Immature natural killer cell (primary cell): ENCODE measurements at regions not wholly inside any gene's neighbourhood (a gene's known extent, or its start where the extent isn't known, plus 50 kb on each side); places are given as distances from the start of the nearest gene placed in this dataset.
A peak's percentile ranks its signal among the peaks of the same experiment; 100 is the strongest.
"Not testable (repeated sequence)": the region's sequence is repeated elsewhere in the genome, so short reads cannot be mapped to it uniquely, and the experiment has no call there.

Source experiments
- DNase-seq, 3 donors: peaks; one replicate each; pipeline ENCODE4 v3.0.0; 2022; ENCODE audit warnings: mixed read lengths in 1 of 3
- H3K27ac Mint-ChIP-seq, 6 donors: one replicate each; pipeline ENCODE4 v1.8.0; 2020; ENCODE audit warnings: mixed read lengths in 6 of 6, mild to moderate bottlenecking in 5 of 6, inconsistent platforms in 4 of 6, moderate library complexity in 3 of 6
- H3K27me3 Mint-ChIP-seq, 3 donors: one replicate each; pipeline ENCODE4 v1.8.0; 2020 to 2021; ENCODE audit warnings: low read depth in 3 of 3, mild to moderate bottlenecking in 3 of 3, mixed read lengths in 3 of 3, moderate library complexity in 3 of 3, inconsistent platforms in 1 of 3
- H3K36me3 Mint-ChIP-seq, 3 donors: one replicate each; pipeline ENCODE4 v1.8.0; 2020; ENCODE audit warnings: mixed read lengths in 3 of 3, inconsistent platforms in 2 of 3, mild to moderate bottlenecking in 2 of 3
- H3K4me1 Mint-ChIP-seq, 2 donors: one replicate each; pipeline ENCODE4 v1.8.0; 2020; ENCODE audit warnings: inconsistent platforms in 2 of 2, mild to moderate bottlenecking in 2 of 2, mixed read lengths in 2 of 2, moderate library complexity in 1 of 2
- H3K4me3 Mint-ChIP-seq, 5 donors: one replicate each; pipeline ENCODE4 v1.8.0; 2020; ENCODE audit warnings: mild to moderate bottlenecking in 5 of 5, mixed read lengths in 5 of 5, inconsistent platforms in 3 of 5, moderate library complexity in 3 of 5
- H3K9me3 Mint-ChIP-seq, 6 donors: one replicate each; pipeline ENCODE4 v1.8.0; 2020; ENCODE audit warnings: mild to moderate bottlenecking in 6 of 6, mixed read lengths in 6 of 6, inconsistent platforms in 4 of 6, moderate library complexity in 3 of 6

- Mint-ChIP-seq H3K4me1 (no peaks in the 10 kb centered on the region), H3K4me3 (no peak overlapping the region), H3K9me3 (no peaks in the 10 kb centered on the region), H3K27ac (no peak overlapping the region), H3K27me3 (peaks cover 0 to 14% (median 6%) of the 10 kb centered on the region in 3 donors), H3K36me3 (no peaks in the 10 kb centered on the region)
- DNase-seq, result no peak
Observed at GRCh38 chrX:25154168-25154567, 138.4 kb upstream of the ARX start.

GRCh38 chrX:25151749-25152148, 136.0 kb upstream of the ARX start:
- peaks cover 0 to 14% (median 6%) of the 10 kb centered on the region in 3 donors for H3K27me3 Mint-ChIP-seq
- no peak overlapping the region for H3K27ac Mint-ChIP-seq
- no peaks in the 10 kb centered on the region for H3K4me1 Mint-ChIP-seq
- H3K9me3 Mint-ChIP-seq, result no peaks in the 10 kb centered on the region
- no peak for DNase-seq
- H3K36me3 Mint-ChIP-seq, result no peaks in the 10 kb centered on the region
- H3K4me3 Mint-ChIP-seq, result no peak overlapping the region

GRCh38 chrX:25144043-25144940, 128.5 kb upstream of the ARX start:
- no peak overlapping the region for H3K4me3 Mint-ChIP-seq

GRCh38 chrX:25143596-25143995, 127.8 kb upstream of the ARX start:
- DNase-seq, result peak in 1 of 3 donors; percentile 1
- Mint-ChIP-seq H3K27me3 (peaks cover 0 to 6% (median 4%) of the 10 kb centered on the region in 3 donors), H3K4me3 (no peak overlapping the region), H3K9me3 (no peaks in the 10 kb centered on the region), H3K4me1 (no peaks in the 10 kb centered on the region), H3K27ac (no peak overlapping the region), H3K36me3 (no peaks in the 10 kb centered on the region)

More at GRCh38 chrX:25144043-25144940, 128.5 kb upstream of the ARX start:
- H3K27me3 Mint-ChIP-seq, result peaks cover 0 to 6% (median 4%) of the 10 kb centered on the region in 3 donors
- H3K9me3 Mint-ChIP-seq, result no peaks in the 10 kb centered on the region
- no peaks in the 10 kb centered on the region for H3K36me3 Mint-ChIP-seq
- no peak overlapping the region for H3K27ac Mint-ChIP-seq
- H3K4me1 Mint-ChIP-seq, result no peaks in the 10 kb centered on the region
- DNase-seq, result peak; percentile 12 to 31 (median 15)

GRCh38 chrX:25141684-25142083, 125.9 kb upstream of the ARX start:
- H3K27ac Mint-ChIP-seq, result no peak overlapping the region
- no peaks in the 10 kb centered on the region for H3K4me1 Mint-ChIP-seq
- DNase-seq, result no peak
- no peak overlapping the region for H3K4me3 Mint-ChIP-seq
- peaks cover 0 to 8% (median 4%) of the 10 kb centered on the region in 3 donors for H3K27me3 Mint-ChIP-seq
- H3K36me3 Mint-ChIP-seq, result no peaks in the 10 kb centered on the region
- no peaks in the 10 kb centered on the region for H3K9me3 Mint-ChIP-seq

GRCh38 chrX:25131055-25131454, 115.3 kb upstream of the ARX start:
- no peak overlapping the region for H3K4me3 Mint-ChIP-seq
- no peaks in the 10 kb centered on the region for H3K36me3 Mint-ChIP-seq
- H3K27ac Mint-ChIP-seq, result no peak overlapping the region
- no peak for DNase-seq
- H3K27me3 Mint-ChIP-seq, result peaks cover 3 to 7% (median 7%) of the 10 kb centered on the region in 3 donors
- H3K9me3 Mint-ChIP-seq, result peaks cover 0 to 1% (median 0%) of the 10 kb centered on the region in 6 donors
- no peaks in the 10 kb centered on the region for H3K4me1 Mint-ChIP-seq

- DNase-seq, result no peak
- Mint-ChIP-seq H3K27ac (no peak overlapping the region), H3K27me3 (peaks cover 3 to 7% (median 7%) of the 10 kb centered on the region in 3 donors)
Observed at GRCh38 chrX:25130619-25131018, 114.9 kb upstream of the ARX start.

GRCh38 chrX:25125483-25125882, 109.7 kb upstream of the ARX start:
- H3K4me1 Mint-ChIP-seq, result no peaks in the 10 kb centered on the region
- no peak for DNase-seq
- no peaks in the 10 kb centered on the region for H3K36me3 Mint-ChIP-seq
- no peak overlapping the region for H3K4me3 Mint-ChIP-seq
- no peak overlapping the region for H3K27ac Mint-ChIP-seq
- H3K27me3 Mint-ChIP-seq, result peaks cover 1 to 7% (median 6%) of the 10 kb centered on the region in 3 donors
- H3K9me3 Mint-ChIP-seq, result peaks cover 0 to 1% (median 0%) of the 10 kb centered on the region in 6 donors

More at GRCh38 chrX:25130619-25131018, 114.9 kb upstream of the ARX start:
- Mint-ChIP-seq H3K4me1 (no peaks in the 10 kb centered on the region), H3K9me3 (peaks cover 0 to 1% (median 0%) of the 10 kb centered on the region in 6 donors), H3K36me3 (no peaks in the 10 kb centered on the region), H3K4me3 (no peak overlapping the region)

- H3K4me3 Mint-ChIP-seq, result no peak overlapping the region
- H3K4me1 Mint-ChIP-seq, result no peaks in the 10 kb centered on the region
- H3K27ac Mint-ChIP-seq, result no peak overlapping the region
- H3K27me3 Mint-ChIP-seq, result peaks cover 1 to 7% (median 6%) of the 10 kb centered on the region in 3 donors
- no peak for DNase-seq
- peaks cover 0 to 1% (median 0%) of the 10 kb centered on the region in 6 donors for H3K9me3 Mint-ChIP-seq
- H3K36me3 Mint-ChIP-seq, result no peaks in the 10 kb centered on the region
Observed at GRCh38 chrX:25124391-25124790, 108.6 kb upstream of the ARX start.

GRCh38 chrX:25112156-25112555, 96.4 kb upstream of the ARX start:
- Mint-ChIP-seq H3K36me3 (no peaks in the 10 kb centered on the region), H3K27ac (no peak overlapping the region), H3K27me3 (peaks cover 0 to 4% (median 2%) of the 10 kb centered on the region in 3 donors), H3K4me1 (no peaks in the 10 kb centered on the region), H3K4me3 (no peak overlapping the region), H3K9me3 (no peaks in the 10 kb centered on the region)
- DNase-seq, result no peak

GRCh38 chrX:25108481-25108880, 92.7 kb upstream of the ARX start:
- no peak for DNase-seq
- Mint-ChIP-seq H3K9me3 (no peaks in the 10 kb centered on the region), H3K4me3 (no peak overlapping the region), H3K4me1 (no peaks in the 10 kb centered on the region), H3K27ac (no peak overlapping the region), H3K36me3 (no peaks in the 10 kb centered on the region), H3K27me3 (peaks cover 0 to 2% (median 1%) of the 10 kb centered on the region in 3 donors)

- Mint-ChIP-seq H3K4me1 (no peaks in the 10 kb centered on the region), H3K27ac (no peak overlapping the region), H3K9me3 (peaks cover 0 to 2% (median 0%) of the 10 kb centered on the region in 6 donors), H3K4me3 (no peak overlapping the region), H3K27me3 (peaks cover 0 to 3% (median 1%) of the 10 kb centered on the region in 3 donors), H3K36me3 (no peaks in the 10 kb centered on the region)
- no peak for DNase-seq
Observed at GRCh38 chrX:25105221-25105620, 89.5 kb upstream of the ARX start.

- Mint-ChIP-seq H3K36me3 (no peaks in the 10 kb centered on the region), H3K27me3 (peaks cover 0 to 13% (median 3%) of the 10 kb centered on the region in 3 donors), H3K4me1 (no peaks in the 10 kb centered on the region), H3K9me3 (peaks cover 0 to 2% (median 0%) of the 10 kb centered on the region in 6 donors), H3K27ac (no peak overlapping the region), H3K4me3 (no peak overlapping the region)
- DNase-seq, result no peak
Observed at GRCh38 chrX:25096522-25097045, 80.8 kb upstream of the ARX start.

GRCh38 chrX:25091152-25091551, 75.4 kb upstream of the ARX start:
- H3K4me1 Mint-ChIP-seq, H3K4me3 Mint-ChIP-seq, H3K27ac Mint-ChIP-seq, H3K9me3 Mint-ChIP-seq, DNase-seq, H3K36me3 Mint-ChIP-seq: not testable (repeated sequence)
- peaks cover 1 to 18% (median 3%) of the 10 kb centered on the region in 3 donors for H3K27me3 Mint-ChIP-seq
